Epithelial cell of esophagus (primary cell): ENCODE measurements at regions not wholly inside any gene's neighbourhood (a gene's known extent, or its start where the extent isn't known, plus 50 kb on each side); places are given as distances from the start of the nearest gene placed in this dataset.

Experiments used
- DNase-seq: peaks from one replicate; pipeline ENCODE4 v3.0.0; 2010; ENCODE audit warnings: low read depth
- H3K4me3 ChIP-seq: 2 replicates; pipeline ENCODE4 v1.5.1; 2011; ENCODE audit warnings: mild to moderate bottlenecking, low read length, control low read depth
- TF ChIP-seq, protein P1 (sequence below): IDR thresholded peaks from 2 replicates; pipeline ENCODE4 v1.5.1; 2011; ENCODE audit warnings: low read depth, mild to moderate bottlenecking, low read length, control low read depth, inconsistent platforms; ENCODE audit not compliant: insufficient read depth; ENCODE audit errors: missing control alignments

DNA sequence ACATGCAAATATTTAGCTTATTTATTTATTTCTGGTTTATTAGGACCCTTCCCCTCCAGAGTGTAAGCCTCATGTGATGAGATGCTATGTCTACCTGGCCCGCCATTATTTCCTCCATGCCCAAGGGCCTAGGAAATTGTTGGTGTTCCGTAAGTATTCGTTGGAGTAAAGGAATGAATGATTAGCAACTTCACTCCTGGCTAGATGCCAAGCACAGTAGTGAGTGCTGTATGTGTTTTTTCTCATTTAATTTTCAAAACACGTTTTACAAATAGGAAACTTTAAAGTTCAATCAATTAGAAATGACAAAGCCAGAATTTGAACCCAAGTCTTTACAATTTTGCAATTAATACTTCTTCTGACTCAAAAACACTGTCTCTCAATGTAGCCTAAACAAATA is 253.8 kb downstream of the BCAT1 start:
- TF ChIP-seq, protein P1, sequence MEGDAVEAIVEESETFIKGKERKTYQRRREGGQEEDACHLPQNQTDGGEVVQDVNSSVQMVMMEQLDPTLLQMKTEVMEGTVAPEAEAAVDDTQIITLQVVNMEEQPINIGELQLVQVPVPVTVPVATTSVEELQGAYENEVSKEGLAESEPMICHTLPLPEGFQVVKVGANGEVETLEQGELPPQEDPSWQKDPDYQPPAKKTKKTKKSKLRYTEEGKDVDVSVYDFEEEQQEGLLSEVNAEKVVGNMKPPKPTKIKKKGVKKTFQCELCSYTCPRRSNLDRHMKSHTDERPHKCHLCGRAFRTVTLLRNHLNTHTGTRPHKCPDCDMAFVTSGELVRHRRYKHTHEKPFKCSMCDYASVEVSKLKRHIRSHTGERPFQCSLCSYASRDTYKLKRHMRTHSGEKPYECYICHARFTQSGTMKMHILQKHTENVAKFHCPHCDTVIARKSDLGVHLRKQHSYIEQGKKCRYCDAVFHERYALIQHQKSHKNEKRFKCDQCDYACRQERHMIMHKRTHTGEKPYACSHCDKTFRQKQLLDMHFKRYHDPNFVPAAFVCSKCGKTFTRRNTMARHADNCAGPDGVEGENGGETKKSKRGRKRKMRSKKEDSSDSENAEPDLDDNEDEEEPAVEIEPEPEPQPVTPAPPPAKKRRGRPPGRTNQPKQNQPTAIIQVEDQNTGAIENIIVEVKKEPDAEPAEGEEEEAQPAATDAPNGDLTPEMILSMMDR = no peak
- DNase-seq = no peak
- no peak overlapping the region for H3K4me3 ChIP-seq

DNA sequence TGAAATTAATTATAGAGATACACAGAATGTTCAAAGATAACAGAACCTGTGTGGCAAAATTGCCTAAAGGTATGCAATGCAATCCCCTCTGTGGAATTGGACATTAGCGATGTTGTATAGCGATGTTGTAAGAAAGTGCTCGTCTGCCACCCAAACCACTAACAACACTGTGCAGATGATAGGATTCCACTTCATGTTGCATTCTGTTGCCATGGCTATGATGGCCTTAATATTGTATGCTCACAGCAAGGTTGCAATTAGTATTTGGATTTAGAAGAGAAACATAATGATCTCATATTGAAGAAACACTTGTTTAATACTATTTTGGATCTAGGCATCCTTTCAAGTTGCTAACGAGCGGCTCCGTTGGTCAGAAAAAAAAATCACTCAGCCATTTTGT is 260.3 kb downstream of the BCAT1 start:
- no peak for DNase-seq
- TF ChIP-seq, protein P1 = no peak
- H3K4me3 ChIP-seq = no peak overlapping the region

DNA sequence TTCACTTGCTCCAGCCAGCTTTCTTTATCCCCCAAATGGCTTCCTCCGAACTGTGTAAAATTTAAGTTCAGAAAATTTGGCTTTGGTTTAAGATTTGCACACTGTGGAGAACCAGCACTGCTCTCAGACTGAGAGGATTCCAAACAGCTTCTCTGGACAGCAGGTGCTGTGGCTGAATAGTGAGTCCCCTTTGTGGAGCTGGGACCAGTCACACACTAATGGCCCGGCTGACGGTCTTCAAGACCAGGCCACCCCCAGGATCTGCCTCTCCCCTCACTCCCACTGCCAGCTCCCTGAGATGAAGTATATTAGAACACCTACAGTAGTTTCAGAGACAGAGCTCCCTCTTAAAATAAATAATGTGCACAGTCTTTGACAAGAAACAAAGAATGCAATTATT is 267.3 kb downstream of the BCAT1 start:
- DNase-seq = no peak
- no peak overlapping the region for H3K4me3 ChIP-seq
- TF ChIP-seq, protein P1 = no peak

DNA sequence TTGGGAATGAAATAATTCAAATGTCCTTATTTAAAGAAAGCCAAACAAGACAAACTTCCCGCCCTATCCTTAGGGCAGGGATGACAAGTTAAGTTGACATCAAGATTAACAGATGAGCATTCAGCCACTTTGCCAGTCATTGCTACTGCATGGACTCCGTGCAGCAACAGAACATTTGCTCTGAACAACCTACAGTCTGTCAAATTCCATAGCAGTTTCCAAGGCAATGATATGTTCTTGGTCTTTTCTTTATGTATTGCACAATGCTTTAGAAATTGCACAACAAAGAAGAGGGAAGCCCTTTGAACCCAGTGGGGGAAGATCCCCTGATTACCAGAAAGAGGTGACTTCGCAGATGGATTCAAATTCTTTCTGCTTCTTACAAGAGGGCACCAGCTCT is 269.8 kb downstream of the BCAT1 start:
- DNase-seq = peak; percentile 11
- no peak overlapping the region for H3K4me3 ChIP-seq
- TF ChIP-seq, protein P1 = no peak

DNA sequence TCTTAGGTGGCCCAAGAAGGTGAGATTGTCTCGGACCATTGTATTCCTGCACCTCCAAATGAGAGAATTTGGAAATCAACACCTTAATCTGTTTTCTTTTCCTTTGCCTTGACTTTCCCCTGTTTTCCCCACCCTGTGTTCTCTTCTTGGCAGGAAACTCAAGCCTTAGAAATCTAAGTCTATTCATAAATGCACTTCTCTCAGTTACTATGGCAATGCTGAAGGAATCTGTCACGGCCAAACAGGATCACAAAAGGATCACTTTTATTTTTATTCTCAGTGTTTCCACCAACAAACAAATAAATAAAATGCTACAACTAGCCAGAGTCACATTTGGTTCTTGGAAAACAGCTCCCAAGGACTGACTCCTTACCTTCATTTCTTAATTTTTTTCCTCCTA is 270.5 kb downstream of the BCAT1 start:
- TF ChIP-seq, protein P1 = no peak
- H3K4me3 ChIP-seq = no peak overlapping the region
- DNase-seq = no peak

DNA sequence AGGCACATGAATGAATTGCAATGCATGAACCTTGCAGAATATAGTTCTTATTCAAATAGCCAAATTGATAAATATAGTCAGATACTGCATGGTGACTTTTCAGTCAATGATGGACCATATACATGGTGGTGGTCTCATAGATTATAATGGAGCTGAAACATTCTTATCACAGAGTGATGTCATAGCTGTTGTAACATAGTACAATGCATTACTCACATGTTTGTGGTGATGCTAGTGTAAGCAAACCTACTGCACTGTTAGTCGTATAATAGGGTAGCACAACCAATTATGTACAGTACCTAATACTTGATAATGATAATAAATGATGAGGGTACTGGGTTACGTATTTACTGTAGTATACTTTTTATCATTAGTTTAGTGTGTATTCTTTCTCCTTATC is 280.3 kb downstream of the BCAT1 start:
- TF ChIP-seq, protein P1 = no peak
- no peak for DNase-seq
- H3K4me3 ChIP-seq = no peak overlapping the region

DNA sequence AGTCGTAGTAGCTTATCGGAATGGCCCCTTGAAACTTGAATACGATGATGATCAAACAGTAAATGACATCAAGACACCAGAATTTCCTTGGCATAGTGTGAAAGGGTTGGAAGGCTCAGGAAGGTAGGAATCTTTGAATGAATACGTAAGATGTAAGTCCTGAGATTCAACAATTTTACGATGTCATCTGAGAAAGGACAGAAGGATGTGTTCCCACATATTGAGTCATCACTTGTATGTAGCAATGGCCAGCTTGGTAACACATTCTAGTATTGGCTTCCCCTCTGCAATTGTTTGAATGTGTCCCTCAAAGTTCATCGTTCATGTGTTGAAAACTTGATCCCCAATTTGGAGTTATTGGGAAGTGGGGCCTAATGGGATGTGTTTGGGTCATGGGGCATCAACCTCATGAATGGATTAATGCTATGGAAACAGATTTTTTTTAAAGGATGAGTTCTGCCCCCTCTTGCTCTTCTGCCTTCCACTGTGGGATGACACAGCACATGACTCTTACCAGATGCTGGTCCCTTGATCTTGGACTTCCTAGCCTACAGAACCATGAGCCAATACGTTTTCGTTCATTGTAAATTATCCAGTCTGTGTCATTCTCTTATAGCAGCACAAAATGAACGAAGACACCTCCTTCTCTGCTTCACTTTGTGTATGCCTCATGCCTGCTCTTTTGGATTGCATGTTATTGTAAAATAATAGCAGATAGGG is 284.6 kb downstream of the BCAT1 start:
- DNase-seq = peak; percentile 9
- TF ChIP-seq, protein P1 = no peak
- no peak overlapping the region for H3K4me3 ChIP-seq
